ENCODE measurements at regions not wholly inside any gene's neighbourhood (a gene's known extent, or its start where the extent isn't known, plus 50 kb on each side); places are given as distances from the start of the nearest gene placed in this dataset.
A peak's percentile ranks its signal among the peaks of the same experiment; 100 is the strongest.

GRCh38 chr15:81480645-81481053, 106.6 kb upstream of the TMC3 start:
- H3K4me3 ChIP-seq (ENCODE audit: low read depth, low read length): no peak overlapping the region
- peak; percentile 62 for TF ChIP-seq CTCF (IDR thresholded peaks at IDR 0.05; ENCODE audit: low read depth, low read length)
- no peak for TF ChIP-seq POLR2A (IDR thresholded peaks at IDR 0.05; ENCODE audit: extremely low read depth, insufficient read length)
- no peak for TF ChIP-seq MYC (IDR thresholded peaks at IDR 0.05; ENCODE audit: low read depth, low read length)
- no peak for TF ChIP-seq MAX (IDR thresholded peaks at IDR 0.05; ENCODE audit: low read depth, low read length)
- peak; percentile 73 for DNase-seq (ENCODE audit: low read depth)

GRCh38 chr15:81478354-81478753, 104.3 kb upstream of the TMC3 start:
- H3K4me3 ChIP-seq (ENCODE audit: low read depth, low read length): no peak overlapping the region
- DNase-seq (ENCODE audit: low read depth): no peak
- TF ChIP-seq POLR2A (IDR thresholded peaks at IDR 0.05; ENCODE audit: extremely low read depth, insufficient read length) (no peak), CTCF (IDR thresholded peaks at IDR 0.05; ENCODE audit: low read depth, low read length) (no peak), MYC (IDR thresholded peaks at IDR 0.05; ENCODE audit: low read depth, low read length) (no peak), MAX (IDR thresholded peaks at IDR 0.05; ENCODE audit: low read depth, low read length) (no peak)

GRCh38 chr15:81475926-81476325, 101.9 kb upstream of the TMC3 start:
- no peak overlapping the region for H3K4me3 ChIP-seq (ENCODE audit: low read depth, low read length)
- DNase-seq (ENCODE audit: low read depth): no peak
- TF ChIP-seq POLR2A (IDR thresholded peaks at IDR 0.05; ENCODE audit: extremely low read depth, insufficient read length) (no peak), CTCF (IDR thresholded peaks at IDR 0.05; ENCODE audit: low read depth, low read length) (no peak), MYC (IDR thresholded peaks at IDR 0.05; ENCODE audit: low read depth, low read length) (no peak), MAX (IDR thresholded peaks at IDR 0.05; ENCODE audit: low read depth, low read length) (no peak)

GRCh38 chr15:81475471-81475870, 101.5 kb upstream of the TMC3 start:
- TF ChIP-seq MYC (IDR thresholded peaks at IDR 0.05; ENCODE audit: low read depth, low read length) (no peak), MAX (IDR thresholded peaks at IDR 0.05; ENCODE audit: low read depth, low read length) (no peak), POLR2A (IDR thresholded peaks at IDR 0.05; ENCODE audit: extremely low read depth, insufficient read length) (no peak), CTCF (IDR thresholded peaks at IDR 0.05; ENCODE audit: low read depth, low read length) (no peak)
- no peak overlapping the region for H3K4me3 ChIP-seq (ENCODE audit: low read depth, low read length)
- no peak for DNase-seq (ENCODE audit: low read depth)

- H3K4me3 ChIP-seq (ENCODE audit: low read depth, low read length): no peak overlapping the region
- DNase-seq (ENCODE audit: low read depth): no peak
- no peak for TF ChIP-seq MAX (IDR thresholded peaks at IDR 0.05; ENCODE audit: low read depth, low read length)
- TF ChIP-seq CTCF (IDR thresholded peaks at IDR 0.05; ENCODE audit: low read depth, low read length): no peak
- TF ChIP-seq POLR2A (IDR thresholded peaks at IDR 0.05; ENCODE audit: extremely low read depth, insufficient read length): no peak
- no peak for TF ChIP-seq MYC (IDR thresholded peaks at IDR 0.05; ENCODE audit: low read depth, low read length)
These were observed 99.9 kb upstream of the TMC3 start for GRCh38 chr15:81473946-81474345.

GRCh38 chr15:81473177-81473576, 99.2 kb upstream of the TMC3 start:
- no peak overlapping the region for H3K4me3 ChIP-seq (ENCODE audit: low read depth, low read length)
- no peak for TF ChIP-seq MAX (IDR thresholded peaks at IDR 0.05; ENCODE audit: low read depth, low read length)
- no peak for TF ChIP-seq CTCF (IDR thresholded peaks at IDR 0.05; ENCODE audit: low read depth, low read length)
- no peak for TF ChIP-seq MYC (IDR thresholded peaks at IDR 0.05; ENCODE audit: low read depth, low read length)
- TF ChIP-seq POLR2A (IDR thresholded peaks at IDR 0.05; ENCODE audit: extremely low read depth, insufficient read length): no peak
- no peak for DNase-seq (ENCODE audit: low read depth)

All from NB4 (cell line).